ENCODE measurements at regions not wholly inside any gene's neighbourhood (a gene's known extent, or its start where the extent isn't known, plus 50 kb on each side); places are given as distances from the start of the nearest gene placed in this dataset.

- TF ChIP-seq BRD9 (IDR thresholded peaks at IDR 0.05; ENCODE audit: low read depth, partially characterized antibody) (no peak), HMG20A (CRISPR knock-in tag; conservative IDR thresholded peaks at IDR 0.05) (no peak), ZNF696 (CRISPR knock-in tag; conservative IDR thresholded peaks at IDR 0.05) (no peak), ZNF444 (CRISPR knock-in tag; IDR thresholded peaks at IDR 0.05) (no peak), KAT7 (CRISPR knock-in tag; IDR thresholded peaks at IDR 0.05; ENCODE audit: borderline replicate concordance) (no peak), DPF2 (IDR thresholded peaks at IDR 0.05) (no peak), BHLHE40 (IDR thresholded peaks at IDR 0.05; ENCODE audit: low read length) (no peak), EP300 (IDR thresholded peaks at IDR 0.05; ENCODE audit: low read length) (no peak), SMC3 (conservative IDR thresholded peaks at IDR 0.05; ENCODE audit: insufficient read depth, low read depth, low read length) (no peak), ZSCAN32 (CRISPR knock-in tag; IDR thresholded peaks at IDR 0.05) (no peak), ZNF583 (CRISPR knock-in tag; IDR thresholded peaks at IDR 0.05) (no peak), MTA2 (IDR thresholded peaks at IDR 0.05; ENCODE audit: low read depth) (no peak), ZNF143 (CRISPR knock-in tag; IDR thresholded peaks at IDR 0.05) (no peak)
- TF ChIP-seq, protein P1, sequence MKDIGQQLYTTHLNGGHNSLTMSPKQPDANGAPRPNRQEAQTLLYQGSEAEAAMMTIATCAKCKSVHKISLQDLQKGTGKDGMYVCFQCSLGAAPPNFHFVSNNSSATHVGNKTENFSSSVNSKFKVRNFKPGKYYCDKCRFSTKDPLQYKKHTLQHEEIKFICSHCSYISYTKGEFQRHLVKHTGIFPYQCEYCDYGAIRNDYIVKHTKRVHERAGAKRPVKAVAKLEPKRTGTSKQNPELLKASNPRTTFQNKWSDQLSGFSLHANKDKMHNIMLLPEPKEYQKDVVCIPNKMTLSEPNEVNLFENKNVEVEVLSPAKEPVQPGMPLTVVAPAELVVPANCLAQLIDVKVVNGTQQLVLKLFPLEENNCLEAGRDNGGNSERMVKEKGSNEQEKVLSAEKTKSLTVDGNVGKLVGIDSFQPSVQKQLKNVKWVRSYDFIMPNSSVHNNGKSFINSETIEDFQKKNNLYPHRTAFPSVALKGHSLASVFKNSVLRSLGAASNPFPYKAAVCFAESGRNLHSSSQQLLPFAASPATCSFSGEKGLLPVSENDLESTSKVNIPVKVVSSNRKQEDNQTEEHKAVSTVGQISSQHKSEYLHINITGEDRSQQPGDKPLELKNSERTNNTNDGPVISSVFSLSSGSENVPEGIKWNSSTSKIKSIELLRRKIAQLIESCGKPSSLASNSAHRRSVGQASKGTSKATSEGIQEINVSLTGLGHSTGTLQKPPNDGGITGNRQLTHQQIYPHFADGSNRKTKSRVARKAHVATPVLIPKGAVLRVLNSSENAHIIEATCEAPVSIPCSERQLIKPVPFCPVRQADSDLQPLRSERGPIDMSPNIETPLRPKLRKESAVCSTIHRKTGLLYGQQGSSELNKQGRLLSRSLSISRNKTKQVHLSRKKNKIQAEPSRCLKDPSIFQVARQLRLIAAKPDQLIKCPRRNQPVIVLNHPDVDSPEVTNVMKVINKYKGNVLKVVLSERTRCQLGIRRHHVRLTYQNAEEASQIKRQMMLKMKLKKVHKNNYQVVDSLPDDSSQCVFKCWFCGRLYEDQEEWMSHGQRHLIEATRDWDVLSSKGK (CRISPR knock-in tag; IDR thresholded peaks at IDR 0.05) = no peak
- Histone ChIP-seq H3K9me3 (replicated peaks; ENCODE audit: control insufficient read depth, insufficient read depth, low read depth, low read length) (no peaks in the 10 kb centered on the region), H2AFZ (ENCODE audit: low read depth, low read length) (no peak overlapping the region), H3K4me2 (ENCODE audit: insufficient read depth, low read length) (no peak overlapping the region), H3K36me3 (ENCODE audit: control insufficient read depth, insufficient read depth, low read length) (no peaks in the 10 kb centered on the region), H3K9ac (ENCODE audit: insufficient read depth in 1 of 2, low read depth in 2 of 2, low read length in 2 of 2) (no peak overlapping the region), H3K27me3 (ENCODE audit: control insufficient read depth in 2 of 2, insufficient read depth in 2 of 2, low read length in 2 of 2) (no peaks in the 10 kb centered on the region), H3K4me1 (replicated peaks in 1 of 2; ENCODE audit: control insufficient read depth in 2 of 2, insufficient read depth in 2 of 2, low read length in 2 of 2) (no peaks in the 10 kb centered on the region), H3K79me2 (ENCODE audit: control insufficient read depth, insufficient read depth, low read length) (no peaks in the 10 kb centered on the region), H3K9me1 (ENCODE audit: control insufficient read depth, insufficient read depth, low read length) (no peaks in the 10 kb centered on the region), H4K20me1 (replicated peaks; ENCODE audit: control insufficient read depth, insufficient read depth, low read length) (no peaks in the 10 kb centered on the region), H3K4me3 (no peak overlapping the region), H3K27ac (ENCODE audit: extremely low read depth, low read depth, low read length) (no peak overlapping the region)
- DNase-seq (ENCODE audit: extremely low read depth in 1 of 4, low spot score in 3 of 4) (no peak), FAIRE-seq (no peak), ATAC-seq (no peak)
- in situ Hi-C loops (cut with MboI) (no loop called here), intact Hi-C loops (cut with micrococcal nuclease) (no loop called here)
- CTCF ChIA-PET (ENCODE audit: low intra/inter-chr PET ratio) = no interaction called here
- POLR2A ChIA-PET = no interaction called here
- WGBS (ENCODE audit: insufficient coverage, low coverage, missing lambda C conversion rate) = 9% methylated on average over 2 of the region's 2 CpGs
- BruUV-seq (replicated peaks) = no TSS peak
These were observed 75.7 kb upstream of the ARHGAP24 start for GRCh38 chr4:85399270-85399669.

All from K562 (cell line).